ENCODE measurements at regions not wholly inside any gene's neighbourhood (a gene's known extent, or its start where the extent isn't known, plus 50 kb on each side); places are given as distances from the start of the nearest gene placed in this dataset.

- Mint-ChIP-seq H3K9me3 (ENCODE audit: insufficient read depth) (peaks cover 3% of the 10 kb centered on the region), H3K27ac (no peak overlapping the region), H3K27me3 (peaks cover 40% of the 10 kb centered on the region), H3K4me3 (no peak overlapping the region), H3K4me1 (no peaks in the 10 kb centered on the region)
- no peaks in the 10 kb centered on the region for H3K4me1 ChIP-seq (ENCODE audit: control insufficient read depth in 2 of 2, insufficient read depth in 2 of 2, low read length in 2 of 2)
- no peak overlapping the region for H3K9ac ChIP-seq (ENCODE audit: low read length)
- H3K27me3 ChIP-seq (replicated peaks in 1 of 4; ENCODE audit: control extremely low read depth in 1 of 4, control insufficient read depth in 3 of 4, insufficient read depth in 4 of 4, low read length in 3 of 4) = peaks cover 0 to 6% (median 0%) of the 10 kb centered on the region in 4 experiments
- ChIA-PET CTCF (no interaction called here), POLR2A (no interaction called here)
- H3K4me2 ChIP-seq (replicated peaks; ENCODE audit: low read depth, low read length, poor library complexity, severe bottlenecking) = no peak overlapping the region
- H3K79me2 ChIP-seq (ENCODE audit: control insufficient read depth, insufficient read depth, low read length) = no peaks in the 10 kb centered on the region
- H2AFZ ChIP-seq (ENCODE audit: insufficient read depth, low read depth, low read length, poor library complexity, severe bottlenecking) = no peak overlapping the region
- H3K9me3 ChIP-seq (ENCODE audit: control extremely low read depth in 1 of 3, control insufficient read depth in 2 of 3, insufficient read depth in 1 of 3, low read length in 2 of 3) = peaks cover 0 to 6% (median 0%) of the 10 kb centered on the region in 3 donors
- H3K36me3 ChIP-seq (replicated peaks in 1 of 2; ENCODE audit: control extremely low read depth in 1 of 2, control insufficient read depth in 1 of 2, extremely low read depth in 1 of 2, insufficient read depth in 2 of 2, low read length in 1 of 2) = no peaks in the 10 kb centered on the region
- no CpG with 5 or more reads among the region's 1 CpG for WGBS (ENCODE audit: insufficient coverage)
- ATAC-seq (ENCODE audit: low read depth) (no peak), DNase-seq (no peak)
- H3K4me3 ChIP-seq (ENCODE audit: control extremely low read depth in 1 of 5, extremely low read depth in 1 of 5, insufficient read depth in 1 of 5, low read depth in 2 of 5, low read length in 4 of 5) = no peak overlapping the region
- intact Hi-C loops (cut with micrococcal nuclease) = no loop called here
- no peak overlapping the region for H3K27ac ChIP-seq (ENCODE audit: low read length in 2 of 2)
- H4K20me1 ChIP-seq (ENCODE audit: control insufficient read depth, insufficient read depth, low read length, poor library complexity, severe bottlenecking) = no peaks in the 10 kb centered on the region
- TF ChIP-seq CTCF (IDR thresholded peaks at IDR 0.05) = no peak
- TF ChIP-seq EZH2 (IDR thresholded peaks at IDR 0.05; ENCODE audit: borderline replicate concordance, insufficient read depth, low read depth, low read length, poor library complexity, severe bottlenecking) = no peak
Measured at GRCh38 chr22:27064386-27064785, 407.0 kb downstream of the MIAT start.

- no peaks in the 10 kb centered on the region for H3K36me3 ChIP-seq (replicated peaks in 1 of 2; ENCODE audit: control extremely low read depth in 1 of 2, control insufficient read depth in 1 of 2, extremely low read depth in 1 of 2, insufficient read depth in 2 of 2, low read length in 1 of 2)
- intact Hi-C loops (cut with micrococcal nuclease) = no loop called here
- peaks cover 0 to 6% (median 0%) of the 10 kb centered on the region in 3 donors for H3K9me3 ChIP-seq (ENCODE audit: control extremely low read depth in 1 of 3, control insufficient read depth in 2 of 3, insufficient read depth in 1 of 3, low read length in 2 of 3)
- peaks cover 46% of the 10 kb centered on the region for H3K27me3 Mint-ChIP-seq
- 49% methylated on average over 5 of the region's 9 CpGs for WGBS (ENCODE audit: insufficient coverage)
- POLR2A ChIA-PET = no interaction called here
- CTCF ChIA-PET = no interaction called here
- no peak overlapping the region for H3K27ac Mint-ChIP-seq
- no peak for DNase-seq
- peaks cover 3% of the 10 kb centered on the region for H3K9me3 Mint-ChIP-seq (ENCODE audit: insufficient read depth)
- no peak overlapping the region for H3K4me2 ChIP-seq (replicated peaks; ENCODE audit: low read depth, low read length, poor library complexity, severe bottlenecking)
- TF ChIP-seq EZH2 (IDR thresholded peaks at IDR 0.05; ENCODE audit: borderline replicate concordance, insufficient read depth, low read depth, low read length, poor library complexity, severe bottlenecking) (no peak), CTCF (IDR thresholded peaks at IDR 0.05) (no peak)
- H3K9ac ChIP-seq (ENCODE audit: low read length) = no peak overlapping the region
- H3K79me2 ChIP-seq (ENCODE audit: control insufficient read depth, insufficient read depth, low read length) = no peaks in the 10 kb centered on the region
- no peak overlapping the region for H3K4me3 ChIP-seq (ENCODE audit: control extremely low read depth in 1 of 5, extremely low read depth in 1 of 5, insufficient read depth in 1 of 5, low read depth in 2 of 5, low read length in 4 of 5)
- H3K4me3 Mint-ChIP-seq = no peak overlapping the region
- H2AFZ ChIP-seq (ENCODE audit: insufficient read depth, low read depth, low read length, poor library complexity, severe bottlenecking) = no peak overlapping the region
- H3K27me3 ChIP-seq (replicated peaks in 1 of 4; ENCODE audit: control extremely low read depth in 1 of 4, control insufficient read depth in 3 of 4, insufficient read depth in 4 of 4, low read length in 3 of 4) = peaks cover 0 to 9% (median 2%) of the 10 kb centered on the region in 4 experiments
- no peaks in the 10 kb centered on the region for H4K20me1 ChIP-seq (ENCODE audit: control insufficient read depth, insufficient read depth, low read length, poor library complexity, severe bottlenecking)
- no peak overlapping the region for H3K27ac ChIP-seq (ENCODE audit: low read length in 2 of 2)
- no peaks in the 10 kb centered on the region for H3K4me1 ChIP-seq (ENCODE audit: control insufficient read depth in 2 of 2, insufficient read depth in 2 of 2, low read length in 2 of 2)
- no peak for ATAC-seq (ENCODE audit: low read depth)
- no peaks in the 10 kb centered on the region for H3K4me1 Mint-ChIP-seq
Measured at GRCh38 chr22:27065279-27065678, 407.9 kb downstream of the MIAT start.
